ENCODE measurements at regions not wholly inside any gene's neighbourhood (a gene's known extent, or its start where the extent isn't known, plus 50 kb on each side); places are given as distances from the start of the nearest gene placed in this dataset.
"Not testable (repeated sequence)": the region's sequence is repeated elsewhere in the genome, so short reads cannot be mapped to it uniquely, and the experiment has no call there.

- peak; percentile 4 to 24 (median 12) for DNase-seq
These were observed 169.2 kb upstream of the PLXNC1 start for GRCh38 chr12:93979189-93979588.

GRCh38 chr12:93980711-93981110 is 167.7 kb upstream of the PLXNC1 start:
- DNase-seq = peak; percentile 31 to 63 (median 47)

- DNase-seq = no peak
These were observed 167.0 kb upstream of the PLXNC1 start for GRCh38 chr12:93981411-93981810.

DNA sequence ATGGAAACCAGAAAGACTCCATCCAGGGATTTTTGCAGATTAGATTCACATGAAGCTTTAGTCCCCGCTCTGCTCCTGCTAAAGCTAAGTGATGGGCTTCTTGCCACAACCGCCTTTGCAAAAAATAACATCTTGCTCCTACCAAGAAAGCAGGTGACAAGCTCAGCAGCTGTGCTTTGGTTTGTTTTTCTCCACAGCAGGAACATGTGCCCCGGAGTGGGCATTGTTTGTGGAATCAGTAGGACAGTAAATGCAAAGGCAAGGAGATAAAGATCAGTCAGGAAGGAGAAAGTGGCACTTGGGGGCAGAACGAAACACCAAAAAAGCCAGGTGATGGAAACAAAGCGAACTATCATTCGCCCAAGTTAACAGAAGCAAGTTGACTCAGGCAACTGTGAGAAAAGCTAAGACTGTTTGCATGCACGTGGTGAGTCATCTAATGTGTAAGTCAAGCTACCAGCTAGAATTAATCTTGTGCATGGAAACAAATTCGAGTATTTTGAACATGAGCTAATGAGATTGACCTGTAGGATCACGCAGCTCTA is 165.5 kb upstream of the PLXNC1 start:
- DNase-seq = no peak

GRCh38 chr12:93984005-93984404 is 164.4 kb upstream of the PLXNC1 start:
- DNase-seq = no peak

DNA sequence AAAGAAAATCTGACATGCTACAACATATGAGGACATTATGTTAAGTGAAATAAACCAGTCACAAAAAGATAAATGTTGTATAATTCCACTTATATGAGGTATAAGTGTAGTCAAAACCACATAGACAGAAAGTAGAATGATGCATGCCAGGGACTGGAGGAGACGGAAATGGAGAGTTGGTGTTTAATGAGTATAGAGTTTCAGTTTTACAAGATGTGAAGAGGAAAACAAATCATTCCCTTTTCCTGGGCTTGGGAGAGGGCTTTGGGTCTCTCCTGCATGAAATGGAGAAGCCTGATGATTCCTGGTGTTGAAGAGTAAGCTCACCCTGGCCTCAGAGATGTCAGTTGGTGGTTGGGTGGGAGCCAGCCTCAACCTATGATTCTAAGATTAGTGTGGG is 158.4 kb upstream of the PLXNC1 start:
- no peak for DNase-seq

GRCh38 chr12:93990832-93991803 is 157.3 kb upstream of the PLXNC1 start:
- no peak for DNase-seq

DNA sequence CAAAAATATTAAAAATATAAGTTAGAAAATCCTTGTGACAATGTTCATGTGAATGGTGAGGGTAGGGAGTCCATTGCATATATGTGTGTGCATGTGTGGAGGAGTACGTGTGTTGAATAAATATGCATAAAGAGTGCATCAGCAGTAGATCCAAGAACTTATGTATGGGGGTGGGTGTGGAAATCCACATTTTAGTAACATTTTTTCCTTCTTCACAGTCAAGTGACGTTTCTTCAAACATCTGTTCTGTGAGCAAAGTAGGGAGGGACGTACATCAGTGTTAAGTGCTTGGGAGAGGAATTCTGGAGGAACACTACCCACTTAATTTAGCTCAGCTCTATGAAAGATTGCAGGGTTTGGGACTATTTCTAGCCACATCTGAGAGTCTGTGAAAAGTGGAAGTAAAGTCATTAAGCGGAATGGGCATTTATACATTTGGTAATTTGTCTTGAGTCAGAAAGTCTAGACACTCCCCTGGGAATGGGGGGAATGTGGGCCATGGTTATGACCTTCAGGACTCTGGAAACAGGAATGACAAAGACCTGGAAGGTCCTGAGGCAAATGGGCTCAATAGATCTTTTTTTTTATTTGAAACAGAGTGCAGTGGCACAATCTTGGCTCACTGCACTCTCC is 156.4 kb upstream of the PLXNC1 start:
- DNase-seq = no peak

GRCh38 chr12:93994721-93995120 is 153.7 kb upstream of the PLXNC1 start:
- DNase-seq = no peak

DNA sequence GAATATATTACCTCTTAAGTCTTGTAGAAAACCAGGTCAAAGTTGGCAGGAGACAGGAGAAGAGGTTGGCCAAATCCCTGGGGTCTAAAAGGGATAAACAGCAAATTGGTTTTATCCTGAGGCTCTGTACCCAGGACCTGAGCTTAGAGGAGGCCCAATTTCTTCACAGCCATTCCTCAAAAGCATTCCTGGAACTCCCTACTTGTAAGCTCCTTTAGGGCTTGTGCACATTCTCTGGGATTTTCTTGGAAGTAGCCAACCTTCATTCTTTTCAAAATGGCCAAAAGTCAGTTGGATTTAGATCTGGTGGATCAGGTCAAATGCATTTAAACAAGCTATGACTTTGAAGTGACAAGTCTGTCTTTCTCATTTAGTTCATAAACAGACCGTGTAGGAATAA is 152.1 kb upstream of the PLXNC1 start:
- no peak for DNase-seq

GRCh38 chr12:94001691-94002090 is 146.7 kb upstream of the PLXNC1 start:
- no peak for DNase-seq

DNA sequence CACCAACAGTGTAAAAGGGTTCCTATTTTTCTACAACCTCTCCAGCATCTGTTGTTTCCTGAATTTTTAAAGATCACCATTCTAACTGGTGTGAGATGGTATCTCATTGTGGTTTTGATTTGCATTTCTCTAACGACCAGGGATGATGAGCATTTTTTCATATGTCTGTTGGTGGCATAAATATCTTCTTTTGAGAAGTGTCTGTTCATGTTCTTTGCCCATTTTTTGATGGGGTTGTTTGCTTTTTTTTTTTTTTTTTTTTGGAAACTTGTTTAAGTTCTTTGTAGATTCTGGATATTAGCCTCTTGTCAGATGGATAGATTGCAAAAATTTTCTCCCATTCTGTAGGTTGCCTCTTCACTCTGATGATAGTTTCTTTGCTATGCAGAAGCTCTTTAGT is 145.5 kb upstream of the PLXNC1 start:
- DNase-seq = not testable (repeated sequence)

DNA sequence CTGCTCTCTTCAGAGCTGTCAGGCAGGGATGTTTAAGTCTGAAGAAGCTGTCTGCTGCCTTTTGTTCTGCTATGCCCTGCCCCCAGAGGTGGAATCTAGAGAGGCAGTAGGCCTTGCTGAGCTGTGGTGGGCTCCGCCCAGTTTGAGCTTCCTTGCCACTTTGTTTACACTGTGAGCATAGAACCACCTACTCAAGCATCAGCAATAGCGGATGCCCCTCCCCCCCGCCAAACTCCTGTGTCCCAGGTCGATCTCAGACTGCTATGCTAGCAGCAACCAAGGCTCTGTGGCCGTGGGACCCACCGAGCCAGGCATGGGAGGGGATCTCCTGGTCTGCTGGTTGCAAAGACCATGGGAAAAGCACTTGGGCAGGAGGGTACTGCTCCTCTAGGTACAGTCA is 140.5 kb upstream of the PLXNC1 start:
- not testable (repeated sequence) for DNase-seq

GRCh38 chr12:94010307-94010706 is 138.1 kb upstream of the PLXNC1 start:
- DNase-seq = no peak

DNA sequence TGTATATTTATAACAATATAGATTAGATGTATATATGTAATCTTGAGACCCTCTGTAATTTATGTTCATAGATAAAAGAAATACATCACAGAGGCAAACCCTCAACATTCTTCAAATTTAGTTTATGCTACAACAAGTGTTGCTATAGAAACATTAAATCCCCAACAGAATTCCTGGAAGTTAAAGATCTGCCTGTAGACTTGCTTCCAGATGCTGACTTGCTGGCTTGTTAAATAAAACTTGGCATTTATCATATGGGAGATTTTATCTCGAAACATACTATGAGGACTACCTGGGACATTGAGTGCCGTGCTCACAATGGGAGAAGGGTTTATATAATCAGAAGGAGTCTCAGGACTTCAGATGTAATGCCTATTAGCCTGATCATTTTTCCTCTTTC is 136.3 kb upstream of the PLXNC1 start:
- no peak for DNase-seq

DNA sequence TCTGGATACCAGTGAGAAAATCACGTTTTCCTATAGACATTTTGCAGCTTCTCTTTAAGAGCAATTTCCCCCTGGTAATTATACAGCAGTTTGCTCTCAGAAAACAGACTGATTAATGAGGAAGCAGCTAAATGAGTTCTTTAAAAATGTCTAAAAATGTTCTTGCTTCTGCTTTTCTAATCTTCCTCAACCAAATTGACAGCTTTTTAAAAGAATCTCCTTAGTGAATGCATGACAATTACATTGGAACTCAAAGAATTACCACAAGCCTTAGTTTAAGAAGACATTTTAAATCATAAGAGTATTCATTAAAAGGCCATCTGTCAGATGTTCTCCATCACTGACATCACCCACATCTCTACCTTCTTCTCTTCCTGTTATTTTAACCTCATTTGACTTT is 135.8 kb upstream of the PLXNC1 start:
- peak in 3 of 4 experiments; percentile 15 to 67 (median 66) for DNase-seq

DNA sequence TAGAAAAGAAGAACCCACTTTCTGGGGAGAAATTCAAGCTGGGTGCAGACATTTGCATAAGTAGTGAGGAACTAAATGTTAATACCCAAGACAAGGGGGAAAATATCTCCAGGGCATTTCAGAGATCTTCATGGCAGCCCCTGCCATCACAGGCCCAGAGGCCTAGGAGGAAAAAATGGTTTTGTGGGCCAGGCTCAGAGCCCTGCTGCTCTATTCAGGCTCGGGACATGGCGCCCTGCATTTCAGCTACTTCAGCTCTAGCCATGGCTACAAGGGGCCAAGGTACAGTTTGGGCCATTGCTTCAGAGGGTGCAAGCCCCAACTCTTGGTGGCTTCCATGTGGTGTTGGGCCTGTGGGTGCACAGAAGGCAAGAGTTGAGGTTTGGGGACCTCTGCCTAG is 131.1 kb upstream of the PLXNC1 start:
- DNase-seq = not testable (repeated sequence)

- peak in 1 of 4 experiments; percentile 23 for DNase-seq
These were observed 128.0 kb upstream of the PLXNC1 start for GRCh38 chr12:94020335-94020734.

GRCh38 chr12:94023879-94024278 is 124.5 kb upstream of the PLXNC1 start:
- DNase-seq = no peak

DNA sequence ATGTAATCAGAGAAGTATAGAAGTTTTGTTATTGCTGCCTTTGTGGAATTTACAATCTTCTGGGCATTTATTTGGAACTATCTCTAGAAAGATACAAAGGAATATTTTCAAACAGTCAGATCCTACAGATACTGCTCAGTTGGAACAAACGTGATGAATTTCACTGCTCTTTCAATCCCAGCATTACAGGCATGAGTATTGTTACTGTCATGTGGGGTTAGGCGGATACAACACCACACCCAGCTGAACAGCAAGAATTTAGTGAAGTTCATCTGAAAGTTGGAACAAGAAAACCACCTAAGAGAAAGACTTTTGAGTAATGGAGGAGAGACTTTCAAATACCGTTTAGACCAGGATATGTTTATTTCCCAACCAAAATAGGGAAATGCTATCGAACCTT is 123.3 kb upstream of the PLXNC1 start:
- DNase-seq = no peak

DNA sequence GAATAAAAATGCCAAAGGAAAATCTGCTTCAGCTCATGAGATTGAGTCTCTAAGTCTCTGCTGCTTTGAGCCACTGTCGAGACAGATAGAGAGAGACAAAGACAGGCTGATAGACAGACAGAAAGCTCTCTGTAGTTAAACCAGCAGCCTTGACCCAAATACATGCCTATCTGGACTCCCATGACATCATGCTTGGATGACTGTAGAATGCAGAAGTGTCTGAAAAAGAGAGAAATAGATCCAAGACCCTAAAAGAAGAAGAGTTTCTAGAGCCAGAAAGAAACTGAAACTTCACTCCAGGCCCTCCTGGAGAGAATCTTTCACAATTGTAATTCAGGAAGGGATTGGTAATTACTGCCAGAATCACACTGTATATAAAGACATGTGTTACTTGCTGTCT is 122.6 kb upstream of the PLXNC1 start:
- peak; percentile 46 to 69 (median 58) for DNase-seq

DNA sequence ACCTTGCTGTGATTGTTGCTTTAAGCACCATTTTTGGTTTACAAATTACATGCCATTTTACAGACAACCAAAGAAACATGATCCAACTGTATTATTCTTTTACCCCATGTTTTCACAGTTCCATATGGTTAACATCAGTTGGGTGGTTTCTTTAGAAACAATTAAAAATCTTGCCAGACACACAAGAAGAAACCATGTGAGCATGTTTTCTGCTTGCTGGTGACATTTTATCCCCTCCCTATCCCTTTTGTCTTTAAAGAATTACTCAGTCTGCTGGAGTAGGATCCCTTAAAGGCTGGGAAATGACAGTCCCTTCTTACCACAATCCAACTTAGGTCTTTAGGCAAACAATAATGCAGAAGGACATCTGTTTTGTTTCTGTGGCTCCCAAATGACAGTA is 121.8 kb upstream of the PLXNC1 start:
- DNase-seq = no peak

GRCh38 chr12:94027561-94027960 is 120.8 kb upstream of the PLXNC1 start:
- DNase-seq = no peak

GRCh38 chr12:94031763-94032162 is 116.6 kb upstream of the PLXNC1 start:
- DNase-seq = no peak
